ENCODE measurements at regions not wholly inside any gene's neighbourhood (a gene's known extent, or its start where the extent isn't known, plus 50 kb on each side); places are given as distances from the start of the nearest gene placed in this dataset.
A peak's percentile ranks its signal among the peaks of the same experiment; 100 is the strongest.

- Mint-ChIP-seq H3K9me3 (peaks cover 0 to 3% of the 10 kb centered on the region in 2 experiments; a peak in 1 of 5 replicates), H3K36me3 (ENCODE audit: insufficient read depth in 1 of 3, low read depth in 3 of 3) (no peaks in the 10 kb centered on the region), H3K27me3 (ENCODE audit: low read depth) (peaks cover 9% of the 10 kb centered on the region), H3K4me1 (peaks cover 63% of the 10 kb centered on the region in 2 experiments), H3K4me3 (no peak overlapping the region), H3K27ac (peak overlapping the region in 2 of 3 experiments; percentile 70 to 73; a peak in 4 of 7 replicates)
- no peak overlapping the region for H3K4ac ChIP-seq (ENCODE audit: low read depth, low read length)
- H4K91ac ChIP-seq (ENCODE audit: insufficient read length, low read depth, low read length) = no peak overlapping the region
- no peak overlapping the region for H2BK20ac ChIP-seq (ENCODE audit: low read depth, low read length, poor library complexity, severe bottlenecking)
- H4K20me1 ChIP-seq (ENCODE audit: control insufficient read depth, insufficient read depth, insufficient read length) = no peaks in the 10 kb centered on the region
- no peaks in the 10 kb centered on the region for H3K23me2 ChIP-seq (ENCODE audit: insufficient read length, low read depth, low read length, poor library complexity, severe bottlenecking)
- peak; percentile 60 for DNase-seq
- H3K9ac ChIP-seq (ENCODE audit: extremely low read depth, insufficient read length, low read length) = no peak overlapping the region
- H3K14ac ChIP-seq (ENCODE audit: insufficient read depth, low read length) = no peak overlapping the region
- H2BK120ac ChIP-seq (ENCODE audit: low read depth, low read length, poor library complexity, severe bottlenecking) = no peak overlapping the region
- H3K23ac ChIP-seq (ENCODE audit: insufficient read length, low read depth, low read length) = no peak overlapping the region
- no peak overlapping the region for H4K5ac ChIP-seq (ENCODE audit: insufficient read length, low read depth, low read length)
- H2AFZ ChIP-seq (ENCODE audit: low read length) = no peak overlapping the region
- no peak overlapping the region for H2AK5ac ChIP-seq (ENCODE audit: insufficient read length, low read length)
- H3K27ac ChIP-seq (ENCODE audit: insufficient read length, low read depth, low read length) = no peak overlapping the region
- no peak overlapping the region for H3K56ac ChIP-seq (ENCODE audit: insufficient read length, low read depth, low read length)
- TF ChIP-seq CTCF (conservative IDR thresholded peaks at IDR 0.05) = peak; percentile 53; the same call in 2 of the 3 replicates
- WGBS (ENCODE audit: extremely low coverage, insufficient read length, low lambda C conversion rate) = no CpG with 5 or more reads among the region's 23 CpGs
- H3T11ph ChIP-seq (ENCODE audit: low read length) = no peak overlapping the region
- H3K4me1 ChIP-seq (ENCODE audit: insufficient read depth, low read length) = peaks cover 24% of the 10 kb centered on the region; the same call in 1 of the 2 replicates
- H3K9me3 ChIP-seq (ENCODE audit: control insufficient read depth, low read depth, low read length) = no peaks in the 10 kb centered on the region
- H3K4me2 ChIP-seq (ENCODE audit: insufficient read depth, insufficient read length, low read length) = no peak overlapping the region
- H2BK12ac ChIP-seq (ENCODE audit: insufficient read length, low read depth, low read length) = no peak overlapping the region
- H4K8ac ChIP-seq (replicated peaks; ENCODE audit: insufficient read length, low read depth, low read length) = no peak overlapping the region
- H2BK15ac ChIP-seq (ENCODE audit: low read depth, low read length) = no peak overlapping the region
- H3K79me2 ChIP-seq (ENCODE audit: insufficient read depth, low read length) = no peaks in the 10 kb centered on the region; the same call in 1 of the 2 replicates
- no peak overlapping the region for H2BK5ac ChIP-seq (ENCODE audit: insufficient read length, low read length)
- peak overlapping the region; percentile 41 for H3K18ac ChIP-seq (ENCODE audit: insufficient read length, low read depth, low read length)
- no peaks in the 10 kb centered on the region; the same call in 1 of the 2 replicates for H3K27me3 ChIP-seq (ENCODE audit: insufficient read depth, low read length)
- H3K79me1 ChIP-seq (ENCODE audit: insufficient read depth, low read depth, low read length, poor library complexity, severe bottlenecking) = no peaks in the 10 kb centered on the region
Measured at GRCh38 chr6:44627091-44627882, 239.8 kb downstream of the CDC5L start.

Data from H9 (cell line).